H9 (cell line): ENCODE measurements at regions not wholly inside any gene's neighbourhood (a gene's known extent, or its start where the extent isn't known, plus 50 kb on each side); places are given as distances from the start of the nearest gene placed in this dataset.

ENCODE experiments used
- DNase-seq: peaks from one replicate; pipeline ENCODE4 v3.0.0-alpha.2; 2017
- H2AFZ ChIP-seq: one replicate; pipeline ENCODE4 v1.6.1; 2013; ENCODE audit warnings: mild to moderate bottlenecking, low read length, control low read depth, moderate library complexity
- H2AK5ac ChIP-seq: 2 replicates; pipeline ENCODE4 v1.6.1; 2013; ENCODE audit warnings: low read length, control low read depth, mixed read lengths; ENCODE audit not compliant: insufficient read length
- H2BK120ac ChIP-seq: one replicate; pipeline ENCODE4 v1.6.1; 2013; ENCODE audit warnings: low read depth, mild to moderate bottlenecking, low read length, control low read depth, inconsistent platforms; ENCODE audit not compliant: poor library complexity, severe bottlenecking
- H2BK12ac ChIP-seq: 2 replicates; pipeline ENCODE4 v1.6.1; 2013; ENCODE audit warnings: low read length, control low read depth, mixed read lengths, low read depth; ENCODE audit not compliant: insufficient read length
- H2BK15ac ChIP-seq: 2 replicates; pipeline ENCODE4 v1.6.1; 2013; ENCODE audit warnings: low read depth, low read length, control low read depth
- H2BK20ac ChIP-seq: one replicate; pipeline ENCODE4 v1.6.1; 2013; ENCODE audit warnings: low read depth, mild to moderate bottlenecking, low read length, control low read depth, inconsistent platforms; ENCODE audit not compliant: poor library complexity, severe bottlenecking
- H2BK5ac ChIP-seq: 2 replicates; pipeline ENCODE4 v1.6.1; 2013; ENCODE audit warnings: low read length, control low read depth, mixed read lengths; ENCODE audit not compliant: insufficient read length
- H3K14ac ChIP-seq: 2 replicates; pipeline ENCODE4 v1.6.1; 2013; ENCODE audit warnings: low read length, control low read depth; ENCODE audit not compliant: insufficient read depth
- H3K18ac ChIP-seq: 2 replicates; pipeline ENCODE4 v1.6.1; 2013; ENCODE audit warnings: low read depth, mild to moderate bottlenecking, mixed read lengths, low read length, control low read depth; ENCODE audit not compliant: insufficient read length
- H3K23ac ChIP-seq: 2 replicates; pipeline ENCODE4 v1.6.1; 2013; ENCODE audit warnings: low read length, control low read depth, mixed read lengths, low read depth; ENCODE audit not compliant: insufficient read length
- H3K23me2 ChIP-seq: 2 replicates; pipeline ENCODE4 v1.6.1; 2013; ENCODE audit warnings: low read depth, mild to moderate bottlenecking, mixed read lengths, low read length, control low read depth; ENCODE audit not compliant: insufficient read length, poor library complexity, severe bottlenecking
- H3K27ac ChIP-seq: 2 replicates; pipeline ENCODE4 v1.5.1; 2013; ENCODE audit warnings: low read length, control low read depth, mixed read lengths, low read depth; ENCODE audit not compliant: insufficient read length
- H3K27me3 ChIP-seq: 2 replicates; pipeline ENCODE4 v1.6.1; 2013; ENCODE audit warnings: low read length, control low read depth, inconsistent platforms; ENCODE audit not compliant: insufficient read depth
- H3K4ac ChIP-seq: 2 replicates; pipeline ENCODE4 v1.6.1; 2013; ENCODE audit warnings: low read depth, mild to moderate bottlenecking, control low read depth, inconsistent platforms, low read length, moderate library complexity
- H3K4me1 ChIP-seq: 2 replicates; pipeline ENCODE4 v1.6.1; 2013; ENCODE audit warnings: low read length, control low read depth, inconsistent platforms; ENCODE audit not compliant: insufficient read depth
- H3K4me2 ChIP-seq: 2 replicates; pipeline ENCODE4 v1.6.1; 2013; ENCODE audit warnings: low read length, control low read depth, mixed read lengths; ENCODE audit not compliant: insufficient read length, insufficient read depth
- H3K56ac ChIP-seq: 2 replicates; pipeline ENCODE4 v1.6.1; 2013; ENCODE audit warnings: low read depth, mild to moderate bottlenecking, mixed read lengths, low read length, control low read depth; ENCODE audit not compliant: insufficient read length
- H3K79me1 ChIP-seq: 2 replicates; pipeline ENCODE4 v1.6.1; 2013; ENCODE audit warnings: low read depth, mild to moderate bottlenecking, moderate library complexity, low read length, control low read depth, inconsistent platforms; ENCODE audit not compliant: insufficient read depth, poor library complexity, severe bottlenecking
- H3K79me2 ChIP-seq: 2 replicates; pipeline ENCODE4 v1.6.1; 2013; ENCODE audit warnings: low read length, control low read depth, inconsistent platforms; ENCODE audit not compliant: insufficient read depth
- H3K9ac ChIP-seq: 2 replicates; pipeline ENCODE4 v1.6.1; 2013; ENCODE audit warnings: low read length, control low read depth, mixed read lengths; ENCODE audit not compliant: insufficient read length; ENCODE audit errors: extremely low read depth
- H3K9me3 ChIP-seq: one replicate; pipeline ENCODE4 v1.6.1; 2013; ENCODE audit warnings: low read depth, low read length, inconsistent platforms; ENCODE audit not compliant: control insufficient read depth
- H3T11ph ChIP-seq: one replicate; pipeline ENCODE4 v1.6.1; 2013; ENCODE audit warnings: mild to moderate bottlenecking, low read length, control low read depth, inconsistent platforms
- H4K20me1 ChIP-seq: one replicate; pipeline ENCODE4 v1.6.1; 2013; ENCODE audit not compliant: control insufficient read depth, insufficient read length, insufficient read depth
- H4K5ac ChIP-seq: 2 replicates; pipeline ENCODE4 v1.6.1; 2013; ENCODE audit warnings: low read depth, mild to moderate bottlenecking, mixed read lengths, low read length, control low read depth; ENCODE audit not compliant: insufficient read length
- H4K8ac ChIP-seq: replicated peaks from 2 replicates; pipeline ENCODE4 v1.6.1; 2013; ENCODE audit warnings: low read length, control low read depth, mixed read lengths, low read depth; ENCODE audit not compliant: insufficient read length
- H4K91ac ChIP-seq: 2 replicates; pipeline ENCODE4 v1.6.1; 2013; ENCODE audit warnings: low read depth, mild to moderate bottlenecking, moderate library complexity, mixed read lengths, low read length, control low read depth; ENCODE audit not compliant: insufficient read length
- H3K27ac Mint-ChIP-seq, 3 experiments: 2 replicates in 2 of 3; 3 replicates in 1 of 3; pipeline ENCODE4 v1.8.0; 2020 to 2021; ENCODE audit warnings: mixed read lengths in 3 of 3, mild to moderate bottlenecking in 1 of 3, moderate library complexity in 1 of 3
- H3K27me3 Mint-ChIP-seq: 2 replicates; pipeline ENCODE4 v1.8.0; 2021; ENCODE audit warnings: low read depth, mild to moderate bottlenecking, moderate library complexity, mixed read lengths
- H3K36me3 Mint-ChIP-seq, 3 experiments: 2 replicates in 2 of 3; 3 replicates in 1 of 3; pipeline ENCODE4 v1.8.0; 2020 to 2021; ENCODE audit warnings: low read depth in 3 of 3, mixed read lengths in 3 of 3; ENCODE audit not compliant: insufficient read depth in 1 of 3
- H3K4me1 Mint-ChIP-seq, 2 experiments: 2 replicates each; pipeline ENCODE4 v1.8.0; 2020; ENCODE audit warnings: mixed read lengths in 2 of 2
- H3K4me3 Mint-ChIP-seq, 2 experiments: 2 replicates in 1 of 2; 3 replicates in 1 of 2; pipeline ENCODE4 v1.8.0; 2020 to 2021; ENCODE audit warnings: mild to moderate bottlenecking in 2 of 2, mixed read lengths in 2 of 2, moderate library complexity in 1 of 2
- H3K9me3 Mint-ChIP-seq, 2 experiments: 2 replicates in 1 of 2; 3 replicates in 1 of 2; pipeline ENCODE4 v1.8.0; 2020; ENCODE audit warnings: mild to moderate bottlenecking in 2 of 2, mixed read lengths in 2 of 2, moderate library complexity in 1 of 2
- CTCF ChIP-seq: fragments of 200-600 bp; sonication (generic); conservative IDR thresholded peaks from 3 replicates; pipeline ENCODE4 v1.8.0; 2021; ENCODE audit warnings: antibody characterized with exemption, mild to moderate bottlenecking
- WGBS: extraction: QIAGEN DNeasy Blood & Tissue Kit; methylation state at CpG from one replicate; pipeline ENCODE4 v1.1.7; 2013; ENCODE audit warnings: missing lambda C conversion rate, low lambda C conversion rate, mixed read lengths; ENCODE audit not compliant: insufficient read length; ENCODE audit errors: extremely low coverage; 5-methylcytosine and 5-hydroxymethylcytosine counted together

GRCh38 chr21:41584603-41585176, 76.7 kb upstream of the TMPRSS2 start:
- no peak overlapping the region for H3T11ph ChIP-seq
- 100% methylated on average over 2 of the region's 4 CpGs for WGBS
- H2AFZ ChIP-seq = no peak overlapping the region
- no peak overlapping the region for H2BK15ac ChIP-seq
- DNase-seq = no peak
- H3K79me1 ChIP-seq = no peaks in the 10 kb centered on the region
- no peak overlapping the region for H2AK5ac ChIP-seq
- H2BK20ac ChIP-seq = no peak overlapping the region
- no peaks in the 10 kb centered on the region for H3K23me2 ChIP-seq
- H4K8ac ChIP-seq = no peak overlapping the region
- H3K79me2 ChIP-seq = no peaks in the 10 kb centered on the region
- H3K9ac ChIP-seq = no peak overlapping the region
- no peak overlapping the region for H4K5ac ChIP-seq
- H3K4ac ChIP-seq = no peak overlapping the region
- no peak overlapping the region for H2BK5ac ChIP-seq
- no peak overlapping the region for H2BK120ac ChIP-seq
- no peak for TF ChIP-seq CTCF
- no peaks in the 10 kb centered on the region for H3K27me3 ChIP-seq
- peaks cover 0 to 5% (median 0%) of the 10 kb centered on the region in 3 experiments; a peak in 1 of 7 replicates for H3K36me3 Mint-ChIP-seq
- no peak overlapping the region for H3K23ac ChIP-seq
- H4K91ac ChIP-seq = no peak overlapping the region
- H3K4me1 ChIP-seq = no peaks in the 10 kb centered on the region; the same call in 1 of the 2 replicates
- no peak overlapping the region for H3K56ac ChIP-seq
- no peaks in the 10 kb centered on the region for H3K9me3 ChIP-seq
- no peak overlapping the region for H3K27ac ChIP-seq
- H3K4me2 ChIP-seq = no peak overlapping the region
- H3K4me1 Mint-ChIP-seq = peaks cover 15 to 24% of the 10 kb centered on the region in 2 experiments
- H3K4me3 Mint-ChIP-seq = no peak overlapping the region
- peak overlapping the region; percentile 31 for H3K18ac ChIP-seq
- no peak overlapping the region; the same call in 1 of the 2 replicates for H3K14ac ChIP-seq
- peaks cover 2% of the 10 kb centered on the region for H4K20me1 ChIP-seq
- H3K27ac Mint-ChIP-seq = no peak overlapping the region
- H3K9me3 Mint-ChIP-seq = peaks cover 0 to 2% of the 10 kb centered on the region in 2 experiments; a peak in 4 of 5 replicates
- H3K27me3 Mint-ChIP-seq = peaks cover 10% of the 10 kb centered on the region
- no peak overlapping the region for H2BK12ac ChIP-seq
